NCI-H1105 treated with DMSO at 0.1 percent for 48 hours (cell line): ENCODE measurements at regions not wholly inside any gene's neighbourhood (a gene's known extent, or its start where the extent isn't known, plus 50 kb on each side); places are given as distances from the start of the nearest gene placed in this dataset.
"Not testable (repeated sequence)": the region's sequence is repeated elsewhere in the genome, so short reads cannot be mapped to it uniquely, and the experiment has no call there.

Source experiments
- DNase-seq: peaks from one replicate; lab custom pipeline; 2025; lab: John Stamatoyannopoulos, UW

GRCh38 chr1:223022641-223023473, 120.2 kb downstream of the TLR5 start:
- no peak for DNase-seq

- DNase-seq = no peak
Observed at GRCh38 chr1:223023863-223024262, 119.2 kb downstream of the TLR5 start.

- DNase-seq = not testable (repeated sequence)
Observed at GRCh38 chr1:223024486-223024885, 118.6 kb downstream of the TLR5 start.

- not testable (repeated sequence) for DNase-seq
Observed at GRCh38 chr1:223025190-223025734, 117.8 kb downstream of the TLR5 start.

GRCh38 chr1:223026639-223027038, 116.4 kb downstream of the TLR5 start:
- DNase-seq = not testable (repeated sequence)

- DNase-seq = no peak
Observed at GRCh38 chr1:223029985-223030769, 112.9 kb downstream of the TLR5 start.

GRCh38 chr1:223030871-223031400, 112.1 kb downstream of the TLR5 start:
- DNase-seq = no peak

- DNase-seq = no peak
Observed at GRCh38 chr1:223031733-223032601, 111.1 kb downstream of the TLR5 start.

- DNase-seq = no peak
Observed at GRCh38 chr1:223033658-223034057, 109.4 kb downstream of the TLR5 start.

- DNase-seq = no peak
Observed at GRCh38 chr1:223034270-223034798, 108.7 kb downstream of the TLR5 start.

GRCh38 chr1:223035724-223036478, 107.1 kb downstream of the TLR5 start:
- no peak for DNase-seq

- no peak for DNase-seq
Observed at GRCh38 chr1:223036479-223036845, 106.6 kb downstream of the TLR5 start.

GRCh38 chr1:223037845-223038244, 105.2 kb downstream of the TLR5 start:
- DNase-seq = no peak

GRCh38 chr1:223038288-223039006, 104.6 kb downstream of the TLR5 start:
- DNase-seq = no peak

GRCh38 chr1:223039990-223040389, 103.1 kb downstream of the TLR5 start:
- DNase-seq = no peak

- no peak for DNase-seq
Observed at GRCh38 chr1:223041481-223041880, 101.6 kb downstream of the TLR5 start.

GRCh38 chr1:223045164-223045957, 97.7 kb downstream of the TLR5 start:
- DNase-seq = no peak

GRCh38 chr1:223046011-223046410, 97.0 kb downstream of the TLR5 start:
- no peak for DNase-seq

- DNase-seq = not testable (repeated sequence)
Observed at GRCh38 chr1:223046463-223046862, 96.6 kb downstream of the TLR5 start.
